Thyroid gland (tissue), 4 donors: ENCODE measurements at regions not wholly inside any gene's neighbourhood (a gene's known extent, or its start where the extent isn't known, plus 50 kb on each side); places are given as distances from the start of the nearest gene placed in this dataset.

ENCODE experiments used
- POLR2A ChIP-seq, 2 donors: fragments of 450-650 bp; IDR thresholded peaks; one replicate each; pipeline ENCODE4 v1.6.1; 2017; ENCODE audit warnings: antibody characterized with exemption in 2 of 2, mild to moderate bottlenecking in 2 of 2, moderate library complexity in 1 of 2
- TF ChIP-seq, protein P1 (sequence below), 6 experiments: fragments of 200-600 bp in 3 of 6; fragments of 450-650 bp in 3 of 6; sonication (generic) in 3 of 6; IDR thresholded peaks; one replicate each; pipeline ENCODE4 v1.5.1; 2016 to 2019; ENCODE audit warnings: antibody characterized with exemption in 6 of 6, mild to moderate bottlenecking in 2 of 6, inconsistent platforms in 1 of 6, moderate library complexity in 1 of 6

DNA sequence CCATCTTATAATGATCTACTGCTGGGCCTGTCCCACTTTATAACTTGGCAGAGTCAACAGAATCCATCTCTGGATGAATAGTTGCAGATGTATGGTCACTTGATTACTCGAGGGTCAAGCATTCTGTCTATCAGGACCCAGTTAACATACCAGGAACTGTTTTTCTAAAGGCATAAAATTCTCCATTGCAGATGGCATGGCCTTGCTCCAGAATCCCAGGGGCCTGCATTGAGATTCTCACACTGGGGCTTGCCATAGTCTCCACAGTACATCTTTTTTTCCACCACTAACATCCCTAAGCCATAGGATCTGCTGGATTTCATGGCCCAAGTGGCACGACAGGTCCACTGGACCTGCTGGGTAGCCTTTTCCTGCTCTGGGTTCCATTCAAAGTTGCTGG lies 68.5 kb upstream of the CACNA1D start:
- TF ChIP-seq, protein P1, sequence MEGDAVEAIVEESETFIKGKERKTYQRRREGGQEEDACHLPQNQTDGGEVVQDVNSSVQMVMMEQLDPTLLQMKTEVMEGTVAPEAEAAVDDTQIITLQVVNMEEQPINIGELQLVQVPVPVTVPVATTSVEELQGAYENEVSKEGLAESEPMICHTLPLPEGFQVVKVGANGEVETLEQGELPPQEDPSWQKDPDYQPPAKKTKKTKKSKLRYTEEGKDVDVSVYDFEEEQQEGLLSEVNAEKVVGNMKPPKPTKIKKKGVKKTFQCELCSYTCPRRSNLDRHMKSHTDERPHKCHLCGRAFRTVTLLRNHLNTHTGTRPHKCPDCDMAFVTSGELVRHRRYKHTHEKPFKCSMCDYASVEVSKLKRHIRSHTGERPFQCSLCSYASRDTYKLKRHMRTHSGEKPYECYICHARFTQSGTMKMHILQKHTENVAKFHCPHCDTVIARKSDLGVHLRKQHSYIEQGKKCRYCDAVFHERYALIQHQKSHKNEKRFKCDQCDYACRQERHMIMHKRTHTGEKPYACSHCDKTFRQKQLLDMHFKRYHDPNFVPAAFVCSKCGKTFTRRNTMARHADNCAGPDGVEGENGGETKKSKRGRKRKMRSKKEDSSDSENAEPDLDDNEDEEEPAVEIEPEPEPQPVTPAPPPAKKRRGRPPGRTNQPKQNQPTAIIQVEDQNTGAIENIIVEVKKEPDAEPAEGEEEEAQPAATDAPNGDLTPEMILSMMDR (IDR thresholded peaks at IDR 0.05), result no peak
- no peak for TF ChIP-seq POLR2A (IDR thresholded peaks at IDR 0.05)
